ENCODE measurements at regions not wholly inside any gene's neighbourhood (a gene's known extent, or its start where the extent isn't known, plus 50 kb on each side); places are given as distances from the start of the nearest gene placed in this dataset.

DNA sequence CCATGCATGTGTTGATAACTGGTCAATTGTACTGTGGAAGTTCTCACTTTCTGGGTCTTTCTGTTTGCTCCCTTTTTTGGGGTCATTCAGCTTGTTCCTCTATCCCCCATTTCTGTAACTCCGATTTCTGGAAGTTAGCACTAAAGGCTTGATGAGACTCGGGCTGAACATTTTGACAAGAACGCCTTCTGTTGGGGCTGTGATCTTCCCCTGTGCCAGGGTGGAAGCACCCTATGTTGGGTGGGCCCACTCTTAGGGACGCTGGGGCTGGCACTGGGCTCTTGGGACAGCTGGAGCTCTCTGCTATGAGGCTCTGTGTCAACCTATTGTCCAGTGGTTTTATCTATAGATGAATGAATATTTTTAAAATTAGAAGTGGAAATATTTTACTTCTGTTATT lies 60.1 kb upstream of the FRMD1 start:
- Histone ChIP-seq H3K9me3 (ENCODE audit: control insufficient read depth in 2 of 2, low read length in 2 of 2) (no peaks in the 10 kb centered on the region), H3K27me3 (ENCODE audit: control insufficient read depth, insufficient read depth, low read length) (no peaks in the 10 kb centered on the region), H3K4me1 (ENCODE audit: control insufficient read depth, insufficient read depth, low read length, poor library complexity, severe bottlenecking) (no peaks in the 10 kb centered on the region), H3K27ac (ENCODE audit: insufficient read depth, low read length, poor library complexity, severe bottlenecking) (no peak overlapping the region), H3K4me3 (ENCODE audit: low read depth, low read length) (no peak overlapping the region), H3K36me3 (ENCODE audit: control insufficient read depth, insufficient read depth, low read length) (no peaks in the 10 kb centered on the region)
- Mint-ChIP-seq H3K36me3 (no peaks in the 10 kb centered on the region), H3K4me1 (no peaks in the 10 kb centered on the region), H3K27ac (no peak overlapping the region), H3K4me3 (peak overlapping the region in 1 of 4 donors; percentile 55), H3K9me3 (peaks cover 0 to 4% (median 0%) of the 10 kb centered on the region in 7 donors), H3K27me3 (peaks cover 18% of the 10 kb centered on the region)
- ATAC-seq (ENCODE audit: low read depth in 2 of 2) = no peak
- no peak for DNase-seq

DNA sequence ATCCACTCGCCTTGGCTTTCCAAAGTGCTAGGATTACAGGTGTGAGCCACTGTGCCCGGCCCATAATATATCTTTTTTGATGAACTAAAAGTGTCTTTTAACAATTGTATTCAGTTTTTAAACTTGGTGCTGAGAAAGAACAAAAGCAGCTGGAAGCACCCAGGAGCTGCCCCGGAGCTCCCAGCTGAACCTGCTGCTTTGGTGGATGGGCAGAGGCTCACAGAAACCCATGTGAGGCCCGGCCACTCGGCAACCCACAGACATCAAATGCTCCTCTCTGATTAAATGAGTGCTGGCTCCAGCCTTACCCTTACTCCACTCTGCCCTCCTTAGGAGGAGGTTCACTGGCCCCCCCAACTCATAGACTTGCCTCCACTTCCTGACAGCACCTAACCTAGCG lies 59.4 kb upstream of the FRMD1 start:
- Histone ChIP-seq H3K4me1 (ENCODE audit: control insufficient read depth, insufficient read depth, low read length, poor library complexity, severe bottlenecking) (no peaks in the 10 kb centered on the region), H3K27ac (ENCODE audit: insufficient read depth, low read length, poor library complexity, severe bottlenecking) (no peak overlapping the region), H3K4me3 (ENCODE audit: low read depth, low read length) (no peak overlapping the region), H3K36me3 (ENCODE audit: control insufficient read depth, insufficient read depth, low read length) (no peaks in the 10 kb centered on the region), H3K9me3 (ENCODE audit: control insufficient read depth in 2 of 2, low read length in 2 of 2) (no peaks in the 10 kb centered on the region), H3K27me3 (ENCODE audit: control insufficient read depth, insufficient read depth, low read length) (no peaks in the 10 kb centered on the region)
- Mint-ChIP-seq H3K27me3 (peaks cover 13% of the 10 kb centered on the region), H3K4me3 (no peak overlapping the region), H3K27ac (no peak overlapping the region), H3K4me1 (no peaks in the 10 kb centered on the region), H3K9me3 (peaks cover 0 to 4% (median 0%) of the 10 kb centered on the region in 7 donors), H3K36me3 (no peaks in the 10 kb centered on the region)
- ATAC-seq (ENCODE audit: low read depth in 2 of 2) (no peak), DNase-seq (no peak)

DNA sequence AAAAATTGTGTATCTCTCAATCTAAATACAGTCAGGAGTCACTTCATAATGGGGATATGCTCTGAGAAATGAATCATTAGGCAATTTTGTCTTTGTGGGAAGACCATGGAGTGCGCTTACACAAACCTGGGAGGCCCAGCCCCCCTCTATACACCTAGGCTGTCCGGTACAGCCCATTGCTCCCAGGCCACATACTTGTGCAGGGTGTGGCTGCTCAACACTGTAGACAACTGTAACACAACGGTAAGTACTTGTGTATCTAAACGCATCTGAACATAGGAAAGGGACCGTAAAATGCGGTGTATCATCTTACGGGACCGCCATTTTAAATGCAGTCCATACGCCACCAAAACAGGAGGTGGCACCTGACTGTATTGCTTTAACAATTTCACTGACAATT lies 58.0 kb upstream of the FRMD1 start:
- Mint-ChIP-seq H3K4me1 (no peaks in the 10 kb centered on the region), H3K27me3 (peaks cover 6% of the 10 kb centered on the region), H3K36me3 (no peaks in the 10 kb centered on the region), H3K4me3 (no peak overlapping the region), H3K9me3 (peaks cover 0 to 4% (median 0%) of the 10 kb centered on the region in 7 donors), H3K27ac (no peak overlapping the region)
- DNase-seq = no peak
- H3K27me3 ChIP-seq (ENCODE audit: control insufficient read depth, insufficient read depth, low read length) = no peaks in the 10 kb centered on the region
- no peak for ATAC-seq (ENCODE audit: low read depth in 2 of 2)
- H3K4me1 ChIP-seq (ENCODE audit: control insufficient read depth, insufficient read depth, low read length, poor library complexity, severe bottlenecking) = no peaks in the 10 kb centered on the region
- H3K36me3 ChIP-seq (ENCODE audit: control insufficient read depth, insufficient read depth, low read length) = no peaks in the 10 kb centered on the region
- no peak overlapping the region for H3K27ac ChIP-seq (ENCODE audit: insufficient read depth, low read length, poor library complexity, severe bottlenecking)
- H3K4me3 ChIP-seq (ENCODE audit: low read depth, low read length) = no peak overlapping the region
- H3K9me3 ChIP-seq (ENCODE audit: control insufficient read depth in 2 of 2, low read length in 2 of 2) = no peaks in the 10 kb centered on the region

DNA sequence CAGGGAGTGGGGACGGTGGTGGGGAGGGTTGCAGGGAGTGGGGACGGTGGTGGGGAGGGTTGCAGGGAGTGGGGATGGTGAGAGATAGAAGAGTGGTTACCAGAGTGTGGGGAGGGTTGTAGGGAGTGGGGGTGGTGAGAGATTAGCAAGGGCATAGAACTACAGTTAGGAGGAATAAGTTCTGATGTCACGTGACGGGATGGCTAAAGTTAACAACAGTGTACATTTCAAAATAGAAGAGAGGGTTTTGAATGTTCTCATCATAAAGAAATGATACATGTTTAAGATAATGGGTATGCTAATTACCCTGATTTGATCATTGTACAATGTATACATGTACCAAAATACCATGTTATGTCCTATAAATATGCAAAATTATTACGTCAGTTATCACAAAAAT lies 57.6 kb upstream of the FRMD1 start:
- Histone ChIP-seq H3K36me3 (ENCODE audit: control insufficient read depth, insufficient read depth, low read length) (no peaks in the 10 kb centered on the region), H3K27me3 (ENCODE audit: control insufficient read depth, insufficient read depth, low read length) (no peaks in the 10 kb centered on the region), H3K9me3 (ENCODE audit: control insufficient read depth in 2 of 2, low read length in 2 of 2) (no peaks in the 10 kb centered on the region), H3K4me1 (ENCODE audit: control insufficient read depth, insufficient read depth, low read length, poor library complexity, severe bottlenecking) (no peaks in the 10 kb centered on the region), H3K4me3 (ENCODE audit: low read depth, low read length) (no peak overlapping the region), H3K27ac (ENCODE audit: insufficient read depth, low read length, poor library complexity, severe bottlenecking) (no peak overlapping the region)
- Mint-ChIP-seq H3K27me3 (peaks cover 8% of the 10 kb centered on the region), H3K36me3 (no peaks in the 10 kb centered on the region), H3K27ac (no peak overlapping the region), H3K9me3 (peaks cover 0 to 4% (median 0%) of the 10 kb centered on the region in 7 donors), H3K4me3 (no peak overlapping the region), H3K4me1 (no peaks in the 10 kb centered on the region)
- DNase-seq = no peak
- no peak for ATAC-seq (ENCODE audit: low read depth in 2 of 2)

DNA sequence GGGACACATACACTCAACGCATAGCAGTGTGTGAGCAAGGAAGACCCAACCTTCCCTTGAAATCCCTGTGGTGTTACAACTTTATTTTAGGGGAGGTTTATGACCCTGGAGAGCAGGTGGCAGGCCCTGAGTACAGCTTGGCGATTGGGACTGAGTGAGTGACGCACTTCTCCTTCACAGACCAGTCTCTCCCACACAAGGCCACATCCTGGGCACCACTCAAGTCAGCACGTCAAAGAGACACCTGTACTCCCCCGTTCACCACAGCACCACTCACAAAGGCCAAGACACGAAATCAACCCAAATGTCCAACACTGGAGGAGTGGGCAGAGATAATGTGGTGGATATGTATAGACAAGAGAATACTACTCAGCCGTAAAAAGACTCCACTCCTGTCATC lies 57.0 kb upstream of the FRMD1 start:
- Mint-ChIP-seq H3K27me3 (peaks cover 9% of the 10 kb centered on the region), H3K27ac (no peak overlapping the region), H3K4me1 (no peaks in the 10 kb centered on the region), H3K9me3 (peaks cover 0 to 4% (median 0%) of the 10 kb centered on the region in 7 donors), H3K36me3 (no peaks in the 10 kb centered on the region), H3K4me3 (no peak overlapping the region)
- Histone ChIP-seq H3K36me3 (ENCODE audit: control insufficient read depth, insufficient read depth, low read length) (no peaks in the 10 kb centered on the region), H3K9me3 (ENCODE audit: control insufficient read depth in 2 of 2, low read length in 2 of 2) (no peaks in the 10 kb centered on the region), H3K27ac (ENCODE audit: insufficient read depth, low read length, poor library complexity, severe bottlenecking) (no peak overlapping the region), H3K4me3 (ENCODE audit: low read depth, low read length) (no peak overlapping the region), H3K27me3 (ENCODE audit: control insufficient read depth, insufficient read depth, low read length) (no peaks in the 10 kb centered on the region), H3K4me1 (ENCODE audit: control insufficient read depth, insufficient read depth, low read length, poor library complexity, severe bottlenecking) (no peaks in the 10 kb centered on the region)
- ATAC-seq (ENCODE audit: low read depth in 2 of 2) (no peak), DNase-seq (no peak)

DNA sequence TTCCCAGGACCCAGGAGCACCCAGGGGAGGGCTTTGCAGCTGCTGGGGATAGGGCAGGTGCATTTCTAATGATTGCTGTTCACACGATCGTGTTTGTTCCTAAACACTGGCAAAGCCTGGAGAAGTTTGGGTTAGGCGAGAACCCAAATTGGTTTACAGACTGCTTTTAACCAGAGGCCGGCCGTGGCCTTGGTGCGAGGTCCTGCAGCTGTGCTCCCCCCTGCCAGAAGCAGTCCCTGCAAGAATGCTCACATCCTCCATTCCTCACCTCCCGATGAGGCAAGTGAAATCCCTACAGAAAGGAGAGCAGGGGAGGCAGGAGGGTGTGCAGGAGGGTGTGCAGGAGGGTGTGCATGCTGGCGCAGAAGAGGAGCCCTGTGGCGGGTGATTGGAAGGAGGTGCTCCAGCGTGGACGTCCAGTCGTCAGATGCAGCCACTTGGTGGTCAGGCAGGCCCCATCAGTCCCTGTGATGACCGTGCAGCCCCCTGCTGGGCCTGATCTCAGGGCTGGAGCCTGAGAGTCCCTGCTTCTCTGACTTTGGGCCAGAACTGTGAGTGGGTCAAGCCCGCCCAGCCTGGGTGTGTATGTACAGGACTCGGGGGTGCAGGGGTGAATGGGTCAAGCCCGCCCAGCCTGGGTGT lies 55.7 kb upstream of the FRMD1 start:
- Histone ChIP-seq H3K27ac (ENCODE audit: insufficient read depth, low read length, poor library complexity, severe bottlenecking) (no peak overlapping the region), H3K4me3 (ENCODE audit: low read depth, low read length) (no peak overlapping the region), H3K9me3 (ENCODE audit: control insufficient read depth in 2 of 2, low read length in 2 of 2) (no peaks in the 10 kb centered on the region), H3K27me3 (ENCODE audit: control insufficient read depth, insufficient read depth, low read length) (no peaks in the 10 kb centered on the region), H3K36me3 (ENCODE audit: control insufficient read depth, insufficient read depth, low read length) (no peaks in the 10 kb centered on the region), H3K4me1 (ENCODE audit: control insufficient read depth, insufficient read depth, low read length, poor library complexity, severe bottlenecking) (no peaks in the 10 kb centered on the region)
- Mint-ChIP-seq H3K36me3 (no peaks in the 10 kb centered on the region), H3K27ac (no peak overlapping the region), H3K27me3 (peaks cover 9% of the 10 kb centered on the region), H3K4me1 (no peaks in the 10 kb centered on the region), H3K4me3 (no peak overlapping the region), H3K9me3 (peaks cover 0 to 4% (median 0%) of the 10 kb centered on the region in 7 donors)
- DNase-seq = no peak
- no peak for ATAC-seq (ENCODE audit: low read depth in 2 of 2)

DNA sequence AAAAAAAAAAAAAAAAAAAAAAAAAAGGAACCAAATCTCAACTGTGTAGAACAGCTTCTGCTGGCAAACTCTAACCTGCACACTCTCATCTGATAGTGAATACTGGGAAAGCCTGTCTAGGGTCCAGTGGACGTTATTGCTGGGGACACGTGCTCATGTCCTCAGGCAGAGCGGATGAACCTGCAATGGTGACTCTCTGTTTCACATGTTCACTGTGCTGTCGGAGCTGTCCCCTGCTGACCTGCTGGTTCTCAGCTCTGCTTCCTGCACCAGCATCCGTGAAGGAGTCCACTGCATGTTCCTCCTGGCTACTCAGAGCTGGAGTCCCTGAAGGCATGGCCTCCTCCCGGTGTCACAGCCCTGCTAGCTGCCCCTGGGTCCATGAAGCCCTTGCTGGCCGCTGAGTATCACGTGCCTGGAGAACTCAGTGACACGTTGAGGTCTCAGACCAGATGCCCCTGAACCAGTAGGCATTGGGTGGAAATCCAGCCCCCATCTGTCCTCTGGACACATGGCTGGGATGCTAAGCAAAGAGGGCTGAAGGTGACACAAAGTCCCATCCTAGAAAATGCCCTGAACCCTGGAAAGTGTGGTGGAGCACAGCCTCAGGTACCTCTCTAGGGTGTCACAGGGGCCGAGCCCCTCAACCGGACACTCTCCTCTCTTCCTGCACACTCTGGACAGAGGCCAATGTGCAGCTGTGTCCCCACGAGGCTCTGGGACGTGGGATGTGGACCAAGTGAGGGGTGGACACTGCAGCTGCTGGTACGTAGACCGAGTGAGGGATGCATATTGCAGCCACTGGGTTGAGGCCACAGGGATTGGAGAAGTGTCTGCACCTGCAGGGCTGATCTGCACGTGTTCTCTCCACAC lies 54.9 kb upstream of the FRMD1 start:
- H3K36me3 ChIP-seq (ENCODE audit: control insufficient read depth, insufficient read depth, low read length) = no peaks in the 10 kb centered on the region
- no peaks in the 10 kb centered on the region for H3K9me3 ChIP-seq (ENCODE audit: control insufficient read depth in 2 of 2, low read length in 2 of 2)
- H3K27me3 Mint-ChIP-seq = peaks cover 9% of the 10 kb centered on the region
- H3K4me1 ChIP-seq (ENCODE audit: control insufficient read depth, insufficient read depth, low read length, poor library complexity, severe bottlenecking) = no peaks in the 10 kb centered on the region
- no peaks in the 10 kb centered on the region for H3K4me1 Mint-ChIP-seq
- no peak overlapping the region for H3K4me3 ChIP-seq (ENCODE audit: low read depth, low read length)
- H3K27me3 ChIP-seq (ENCODE audit: control insufficient read depth, insufficient read depth, low read length) = no peaks in the 10 kb centered on the region
- H3K27ac Mint-ChIP-seq = no peak overlapping the region
- no peak overlapping the region for H3K4me3 Mint-ChIP-seq
- H3K36me3 Mint-ChIP-seq = no peaks in the 10 kb centered on the region
- no peak for ATAC-seq (ENCODE audit: low read depth in 2 of 2)
- DNase-seq = no peak
- peaks cover 0 to 4% (median 0%) of the 10 kb centered on the region in 7 donors for H3K9me3 Mint-ChIP-seq
- no peak overlapping the region for H3K27ac ChIP-seq (ENCODE audit: insufficient read depth, low read length, poor library complexity, severe bottlenecking)

DNA sequence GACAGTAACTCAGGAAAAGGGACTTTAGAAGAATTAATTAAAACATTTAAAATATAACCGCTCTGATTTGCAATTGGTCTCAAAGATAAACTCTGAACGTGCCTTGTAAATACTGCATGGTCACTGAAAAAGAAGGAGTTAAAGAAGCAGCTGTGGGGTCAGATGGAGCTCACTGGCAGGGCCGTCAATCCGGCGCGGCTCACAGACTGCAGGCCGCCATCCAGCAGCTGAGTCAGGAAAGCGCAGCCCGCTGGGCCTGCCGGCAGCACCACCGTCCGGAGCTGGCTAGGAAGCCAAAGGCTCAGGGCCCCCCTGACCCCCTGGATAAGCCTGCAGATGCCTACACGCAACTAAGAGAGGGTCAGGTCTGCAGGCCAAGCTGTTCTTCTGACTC lies 54.2 kb upstream of the FRMD1 start:
- no peak overlapping the region for H3K4me3 Mint-ChIP-seq
- peaks cover 4% of the 10 kb centered on the region for H3K27me3 Mint-ChIP-seq
- ATAC-seq (ENCODE audit: low read depth in 2 of 2) = no peak
- no peak for DNase-seq
- Histone ChIP-seq H3K27ac (ENCODE audit: insufficient read depth, low read length, poor library complexity, severe bottlenecking) (no peak overlapping the region), H3K27me3 (ENCODE audit: control insufficient read depth, insufficient read depth, low read length) (no peaks in the 10 kb centered on the region), H3K36me3 (ENCODE audit: control insufficient read depth, insufficient read depth, low read length) (no peaks in the 10 kb centered on the region), H3K4me1 (ENCODE audit: control insufficient read depth, insufficient read depth, low read length, poor library complexity, severe bottlenecking) (no peaks in the 10 kb centered on the region), H3K4me3 (ENCODE audit: low read depth, low read length) (no peak overlapping the region), H3K9me3 (ENCODE audit: control insufficient read depth in 2 of 2, low read length in 2 of 2) (no peaks in the 10 kb centered on the region)
- H3K4me1 Mint-ChIP-seq = no peaks in the 10 kb centered on the region
- H3K9me3 Mint-ChIP-seq = peaks cover 0 to 4% (median 0%) of the 10 kb centered on the region in 7 donors
- H3K36me3 Mint-ChIP-seq = no peaks in the 10 kb centered on the region
- no peak overlapping the region for H3K27ac Mint-ChIP-seq
